ENCODE measurements at regions not wholly inside any gene's neighbourhood (a gene's known extent, or its start where the extent isn't known, plus 50 kb on each side); places are given as distances from the start of the nearest gene placed in this dataset.
"Not testable (repeated sequence)": the region's sequence is repeated elsewhere in the genome, so short reads cannot be mapped to it uniquely, and the experiment has no call there.

DNA sequence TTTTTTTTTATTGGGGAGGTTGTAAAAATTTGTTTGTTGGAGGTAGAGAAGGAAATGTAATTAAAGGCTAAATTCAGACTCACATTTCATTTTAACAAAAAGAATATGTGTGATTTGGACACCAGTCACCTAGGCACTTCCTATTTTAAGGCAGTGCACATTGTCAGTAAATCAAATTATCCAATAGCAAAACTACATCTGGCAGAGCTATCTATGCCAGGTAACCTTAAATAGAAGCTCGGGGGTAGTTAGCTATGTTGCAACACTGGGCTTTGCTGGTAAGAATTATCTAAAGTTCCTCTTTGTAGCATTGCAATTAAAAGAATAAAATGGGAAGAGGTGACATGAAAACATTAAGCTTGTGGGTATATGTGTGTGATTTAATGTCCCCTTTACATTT lies 1064.4 kb upstream of the ZEB2 start:
- no peak for DNase-seq

DNA sequence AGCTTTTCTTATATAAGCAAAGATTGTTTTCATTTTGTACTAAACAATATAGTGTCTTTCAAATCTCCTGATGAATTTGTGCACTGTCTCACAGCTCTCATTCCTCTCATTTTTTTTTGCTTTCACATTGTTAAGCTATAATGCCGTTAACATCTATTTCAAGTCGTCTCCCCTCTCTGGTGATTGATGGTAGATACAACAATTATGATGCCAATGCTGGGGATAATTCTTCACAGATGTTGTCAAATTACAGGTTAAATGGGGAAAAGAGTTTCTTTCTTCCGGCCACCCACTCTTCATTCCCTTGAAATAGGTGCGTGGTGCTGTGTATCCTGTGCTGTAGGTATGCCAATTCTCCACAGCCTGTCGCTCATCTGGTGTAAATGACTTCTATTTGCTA lies 1053.7 kb upstream of the ZEB2 start:
- DNase-seq = no peak

DNA sequence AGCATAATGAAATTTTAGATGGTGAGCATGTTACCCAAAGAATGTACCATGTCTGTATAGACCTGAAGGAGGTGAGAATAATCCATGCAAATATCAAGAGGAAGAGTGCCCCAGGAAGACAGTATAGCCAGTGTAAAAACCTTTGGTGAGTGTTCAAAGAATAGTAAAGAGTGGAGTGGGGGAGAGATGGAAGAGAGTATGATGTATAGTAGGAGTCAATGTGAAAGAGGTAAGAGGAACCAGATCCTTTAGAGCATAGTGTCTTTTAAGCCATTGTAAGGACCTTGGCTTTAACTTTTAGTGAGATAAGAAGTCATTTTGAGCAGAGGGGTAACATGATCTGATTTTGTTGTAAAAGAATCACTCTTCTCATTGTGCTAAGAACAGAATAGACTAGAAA lies 1052.3 kb upstream of the ZEB2 start:
- no peak for DNase-seq

DNA sequence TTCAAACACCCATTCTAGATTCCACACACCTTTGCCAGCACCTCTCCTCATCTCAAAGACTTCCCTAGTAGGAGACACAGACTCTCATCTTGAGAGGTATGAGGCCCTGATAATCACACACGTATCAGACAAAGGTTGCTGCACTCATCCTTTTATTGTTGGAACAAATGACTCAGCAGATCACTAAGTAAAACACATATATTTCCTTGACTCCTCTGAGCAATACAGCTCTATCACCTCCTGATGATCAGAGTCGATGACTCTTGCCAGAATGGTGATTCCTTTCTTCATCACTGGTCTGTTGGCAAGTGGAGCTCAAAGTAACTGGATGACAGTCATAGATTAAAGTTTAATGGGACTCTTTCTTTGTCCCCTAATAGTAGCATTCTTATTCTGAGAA lies 1049.2 kb upstream of the ZEB2 start:
- DNase-seq = no peak

DNA sequence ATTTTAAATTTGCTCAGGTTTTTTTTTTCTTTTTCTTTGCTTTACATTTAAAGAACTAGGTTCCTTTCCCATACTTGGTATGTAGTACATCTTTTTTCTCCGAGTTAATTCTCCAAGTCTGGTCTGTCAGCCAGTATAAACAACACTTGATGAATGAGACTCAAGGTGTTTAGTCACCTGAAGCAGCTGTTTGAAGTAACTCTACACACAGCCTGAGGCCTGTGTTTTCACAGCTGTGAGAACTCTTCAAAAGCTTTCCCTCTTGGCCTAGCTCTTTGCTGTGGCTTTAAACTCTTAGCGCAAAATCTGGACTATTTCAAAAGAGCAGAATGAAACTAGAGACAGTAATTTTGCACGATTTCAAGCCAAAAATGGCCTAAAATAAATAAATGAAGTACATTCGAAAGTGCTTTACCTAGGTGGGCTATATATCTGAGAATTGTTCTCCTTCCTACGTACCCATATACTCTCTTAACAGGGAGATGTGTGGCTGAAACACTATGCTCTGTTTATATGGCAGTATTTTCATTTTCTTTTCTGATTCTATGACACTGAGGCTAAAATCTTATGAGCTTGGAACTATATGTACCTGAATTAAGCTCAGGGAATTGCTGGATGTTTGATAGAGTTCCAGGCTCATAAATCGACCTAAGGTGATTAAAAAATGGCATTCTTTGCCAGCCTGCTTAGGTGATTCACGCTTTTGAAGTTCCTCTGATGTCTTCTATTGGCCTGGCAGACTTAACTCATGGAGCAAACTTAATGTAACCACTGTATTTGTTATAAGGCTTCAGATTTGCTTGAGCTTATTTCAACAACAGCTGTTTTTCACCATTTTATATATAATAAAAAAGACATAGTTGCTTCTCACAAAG lies 1044.1 kb upstream of the ZEB2 start:
- DNase-seq = no peak

DNA sequence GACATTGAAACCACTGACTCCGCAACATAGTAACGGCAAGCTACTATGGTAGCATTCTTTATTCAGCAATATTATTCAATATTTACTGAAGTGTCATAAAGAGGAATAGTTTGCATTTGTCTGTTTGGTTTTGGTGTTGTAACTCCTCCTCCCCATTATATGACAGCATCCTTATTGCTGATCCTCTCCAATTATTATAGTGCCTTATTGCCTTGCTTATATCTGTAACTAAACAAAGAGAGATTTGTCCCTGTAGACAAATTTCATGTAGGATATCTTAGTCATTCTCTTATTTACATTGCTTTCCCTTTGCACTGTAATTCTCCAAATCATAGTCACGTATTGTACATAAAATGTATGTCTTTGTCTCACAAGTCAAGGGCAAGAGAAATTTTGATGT lies 1041.2 kb upstream of the ZEB2 start:
- no peak for DNase-seq

DNA sequence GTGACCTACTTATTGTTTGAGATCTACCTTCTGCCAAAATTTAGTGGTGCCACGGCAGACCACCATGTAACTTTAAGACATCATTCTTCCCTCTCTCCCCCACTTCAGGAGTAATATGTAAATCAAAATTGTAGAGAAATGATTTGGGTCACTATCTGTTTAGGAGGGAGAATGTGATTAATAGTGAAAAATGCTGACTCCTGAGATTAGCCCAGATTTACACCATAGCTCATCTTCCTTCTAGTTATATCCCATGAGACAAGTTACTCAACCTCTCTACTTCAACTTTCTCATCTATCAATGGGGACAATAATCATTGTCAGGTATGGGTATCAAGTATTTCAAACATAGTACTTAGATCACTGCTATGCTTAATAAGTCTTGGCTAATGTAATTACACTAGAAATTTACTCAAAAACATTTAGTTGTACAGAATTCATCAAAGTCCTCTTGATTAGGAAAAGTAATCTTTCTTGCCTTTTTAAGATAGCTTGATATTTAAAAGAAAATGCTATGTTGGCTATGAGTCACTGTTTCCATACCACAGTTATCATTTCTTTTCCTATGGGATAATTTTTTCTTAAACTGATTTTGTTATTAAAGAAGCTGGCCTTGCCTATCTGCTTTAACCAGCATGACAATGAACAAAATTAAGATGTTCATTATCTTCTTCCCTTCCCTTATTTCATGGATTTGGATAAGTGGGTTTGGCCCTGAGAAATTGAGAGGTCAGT lies 1038.9 kb upstream of the ZEB2 start:
- DNase-seq = no peak

DNA sequence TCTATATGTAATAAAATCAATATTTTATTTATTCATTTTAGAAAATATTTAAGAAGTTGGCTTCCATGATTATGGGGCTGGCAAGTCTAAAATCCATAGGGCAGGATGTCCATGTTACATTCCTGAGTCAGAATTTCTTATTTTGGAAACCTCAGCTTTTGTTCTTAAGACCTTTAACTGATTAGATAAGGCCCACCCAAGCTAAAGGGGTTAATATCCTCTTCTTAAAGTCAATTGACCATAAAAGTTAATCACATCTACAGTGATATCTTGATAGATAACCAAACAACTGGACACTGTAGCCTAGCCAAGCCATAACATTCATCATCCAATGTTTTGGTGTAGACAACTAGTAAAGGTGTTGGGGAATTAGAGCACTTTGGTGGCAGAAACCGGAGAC lies 1035.4 kb upstream of the ZEB2 start:
- no peak for DNase-seq

DNA sequence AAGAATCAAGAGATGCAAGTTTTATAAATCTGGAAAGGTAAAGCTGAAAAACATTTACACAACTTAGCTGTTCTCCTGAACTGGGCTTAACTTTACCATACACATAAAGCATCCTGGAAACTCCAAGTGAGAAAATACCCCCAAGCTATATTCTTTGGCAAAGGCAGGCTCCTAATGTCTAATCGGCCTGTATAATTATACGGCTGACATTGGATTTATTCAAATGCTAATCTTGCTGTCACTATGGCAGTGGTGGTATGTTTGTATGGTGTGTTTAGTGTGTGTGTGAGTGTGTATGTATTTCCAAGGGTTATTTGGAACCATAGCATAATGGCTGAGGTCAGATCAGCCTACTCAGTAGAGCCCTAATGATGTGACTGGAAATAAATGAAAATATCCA lies 1031.8 kb upstream of the ZEB2 start:
- DNase-seq = no peak

DNA sequence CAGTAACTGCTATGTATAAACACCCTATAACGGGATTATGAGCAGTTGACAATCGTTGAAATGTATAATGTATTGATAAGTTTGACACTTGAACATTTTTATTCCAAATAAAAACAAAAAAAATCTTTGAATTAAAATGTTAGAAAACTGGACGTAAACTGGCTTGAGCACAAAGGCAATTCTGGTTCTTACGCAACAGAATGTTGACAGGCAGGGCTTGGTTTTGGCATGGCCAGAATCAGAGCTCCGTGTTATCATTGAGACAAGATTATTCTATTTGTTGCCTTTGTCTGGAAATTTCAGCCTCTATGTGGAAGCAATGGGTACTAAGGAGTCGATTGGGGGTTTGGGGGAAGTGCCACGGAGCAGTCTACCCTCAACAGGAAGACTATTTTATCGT lies 1028.6 kb upstream of the ZEB2 start:
- no peak for DNase-seq

DNA sequence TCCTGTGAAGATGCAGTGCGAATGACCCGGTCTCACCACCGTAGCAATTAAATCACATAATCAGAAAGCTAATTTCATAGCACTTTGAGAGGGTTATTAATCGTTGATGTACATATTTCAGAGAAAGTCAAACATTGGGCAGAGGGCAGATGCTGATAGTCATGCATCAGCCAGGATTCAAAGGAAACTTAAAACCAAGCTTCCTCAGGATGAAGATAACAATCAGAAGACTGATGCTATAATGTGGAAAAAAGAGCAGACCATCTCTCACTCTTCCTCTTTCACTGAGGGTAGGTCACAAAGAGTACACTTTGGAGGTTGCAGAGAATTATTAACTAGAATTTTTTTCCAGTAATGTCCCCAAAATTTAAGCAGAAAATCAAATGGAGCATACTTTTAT lies 1027.7 kb upstream of the ZEB2 start:
- no peak for DNase-seq

DNA sequence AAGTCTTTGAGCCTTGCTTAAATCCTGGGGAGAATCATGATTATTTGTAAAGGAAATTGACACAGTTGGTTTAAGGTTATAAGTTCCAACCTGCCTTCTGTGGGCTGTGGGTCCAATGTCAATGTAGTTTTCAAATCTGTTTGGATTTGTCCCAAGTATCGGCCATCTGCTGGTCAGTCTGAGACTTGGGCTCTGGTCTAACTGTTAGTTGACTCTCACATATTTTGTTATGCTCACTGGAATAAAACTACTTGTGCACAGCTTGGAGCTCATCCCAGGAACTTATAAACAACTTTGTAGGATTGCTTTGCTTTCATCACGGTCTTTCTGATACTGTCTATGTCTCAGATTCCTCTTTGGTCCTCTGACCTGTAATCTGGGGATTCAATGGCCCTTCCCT lies 1026.2 kb upstream of the ZEB2 start:
- DNase-seq = no peak

DNA sequence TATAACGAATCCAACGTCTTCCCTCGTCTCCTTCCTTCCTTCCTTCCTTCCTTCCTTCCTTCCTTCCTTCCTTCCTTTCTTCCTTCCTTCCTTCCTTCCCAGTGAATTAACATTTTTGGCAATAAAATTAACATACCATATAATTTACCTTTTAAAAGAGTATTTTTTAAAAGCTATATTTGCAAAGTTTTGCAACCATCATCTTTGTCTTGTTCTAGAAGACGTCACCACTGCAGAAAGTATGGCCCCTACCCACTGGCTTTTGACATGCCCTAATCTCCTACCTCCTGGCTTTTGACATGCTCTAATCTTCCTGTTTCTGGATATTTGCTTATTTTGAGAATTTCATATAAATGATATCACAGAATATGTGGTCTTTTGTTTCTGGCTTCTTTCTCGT lies 1023.9 kb upstream of the ZEB2 start:
- no peak for DNase-seq

DNA sequence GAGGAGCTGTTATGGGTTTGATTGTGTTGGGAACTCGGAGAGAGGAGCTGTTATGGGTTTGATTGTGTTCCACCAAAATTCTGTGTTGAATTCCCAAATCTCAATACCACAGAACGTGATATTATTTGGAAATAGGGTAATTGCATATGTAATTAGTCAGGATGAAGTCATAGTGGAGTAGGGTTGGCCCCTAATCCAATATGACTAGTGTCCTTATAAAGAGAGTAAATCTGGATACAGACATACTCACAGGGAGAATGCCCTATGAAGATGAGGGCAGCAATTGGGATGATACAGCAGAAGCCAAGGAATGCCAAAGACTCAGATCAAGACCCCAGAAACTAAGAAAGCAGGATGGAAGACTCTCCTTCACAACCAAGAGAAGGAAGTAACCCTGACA lies 1023.2 kb upstream of the ZEB2 start:
- no peak for DNase-seq

DNA sequence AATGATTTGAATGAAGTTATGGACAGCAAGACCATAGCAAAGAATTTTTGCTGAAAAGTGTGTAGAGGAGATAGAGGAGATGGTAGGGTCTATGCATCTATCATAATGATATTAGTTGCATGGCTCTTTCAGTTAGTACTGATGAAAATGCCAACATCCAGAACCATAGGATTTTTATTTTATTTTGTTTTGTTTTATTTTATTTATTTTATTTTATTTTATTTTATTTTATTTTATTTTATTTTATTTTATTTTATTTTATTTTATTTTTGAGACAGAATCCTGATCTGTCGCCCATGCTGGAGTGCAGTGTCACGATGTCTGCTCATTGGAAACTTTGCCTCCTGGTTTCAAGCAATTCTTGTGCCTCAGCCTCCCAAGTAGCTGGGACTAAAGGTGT lies 1021.1 kb upstream of the ZEB2 start:
- no peak for DNase-seq

DNA sequence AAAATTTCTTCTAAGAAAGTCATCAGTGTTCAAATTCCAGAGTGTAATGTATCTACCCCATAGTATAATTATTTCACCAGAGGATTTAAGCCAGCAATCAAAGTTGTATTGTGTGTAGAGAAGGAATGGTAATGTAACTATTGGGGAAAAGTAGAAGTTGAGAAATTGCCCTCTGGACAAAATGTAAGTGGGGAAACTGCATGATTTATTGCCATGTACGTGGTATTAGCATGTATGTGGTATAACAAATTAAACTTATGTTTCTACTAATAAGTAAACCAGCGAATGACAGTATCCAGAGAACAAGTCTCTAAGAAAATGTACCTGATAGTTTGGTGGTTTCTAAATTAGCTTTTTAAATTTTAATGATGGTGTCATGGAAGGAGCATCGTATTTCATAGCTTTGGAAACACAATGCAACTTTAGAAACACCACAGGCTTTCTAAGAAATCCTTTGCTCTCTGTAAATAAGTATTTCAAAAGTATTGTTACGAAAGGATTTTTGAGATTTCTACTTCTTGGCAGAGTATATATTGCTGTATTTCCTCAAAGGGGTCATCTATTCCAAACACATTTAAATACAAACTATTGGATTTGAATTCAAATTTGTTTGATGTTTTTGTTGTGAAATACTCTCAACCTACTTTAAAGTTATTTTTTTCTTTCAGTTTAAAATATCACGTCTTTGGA lies 1018.9 kb upstream of the ZEB2 start:
- DNase-seq = no peak

DNA sequence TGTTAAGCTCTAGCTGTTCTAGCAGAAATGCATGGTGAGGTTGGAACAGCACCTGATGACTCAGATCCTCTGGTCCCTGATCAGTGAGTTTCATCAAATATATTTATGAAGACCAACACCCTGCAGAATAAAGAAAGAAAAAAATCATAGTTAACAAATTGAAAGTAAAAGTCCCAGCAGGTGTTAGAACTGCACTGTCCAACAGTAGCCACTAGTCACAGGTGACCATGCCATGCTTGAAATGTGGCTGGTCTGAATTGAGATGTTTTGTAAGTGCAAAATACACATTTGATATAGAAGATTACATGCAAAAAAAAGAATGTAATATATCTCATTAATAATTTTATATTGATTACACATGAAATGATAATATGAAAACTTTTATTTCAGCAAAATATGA lies 1010.7 kb upstream of the ZEB2 start:
- DNase-seq = no peak

DNA sequence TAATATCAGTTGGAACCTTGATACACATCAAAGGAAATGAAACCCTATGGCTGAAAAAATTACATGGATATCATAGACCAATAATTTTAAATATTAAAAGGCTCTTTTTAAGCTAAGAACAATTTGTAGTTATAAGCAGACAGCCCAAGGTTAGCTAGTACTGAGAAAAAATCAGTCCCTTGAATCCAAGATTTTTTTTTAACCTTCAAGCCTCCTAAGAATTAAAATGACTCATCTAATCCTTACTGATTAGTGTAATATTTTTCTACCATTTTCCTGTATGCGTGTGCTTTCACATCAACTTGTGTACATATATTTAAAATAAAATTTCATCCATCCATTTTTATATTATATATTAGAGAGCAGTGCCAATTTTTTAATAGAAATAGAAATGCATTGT lies 1004.9 kb upstream of the ZEB2 start:
- DNase-seq = no peak

DNA sequence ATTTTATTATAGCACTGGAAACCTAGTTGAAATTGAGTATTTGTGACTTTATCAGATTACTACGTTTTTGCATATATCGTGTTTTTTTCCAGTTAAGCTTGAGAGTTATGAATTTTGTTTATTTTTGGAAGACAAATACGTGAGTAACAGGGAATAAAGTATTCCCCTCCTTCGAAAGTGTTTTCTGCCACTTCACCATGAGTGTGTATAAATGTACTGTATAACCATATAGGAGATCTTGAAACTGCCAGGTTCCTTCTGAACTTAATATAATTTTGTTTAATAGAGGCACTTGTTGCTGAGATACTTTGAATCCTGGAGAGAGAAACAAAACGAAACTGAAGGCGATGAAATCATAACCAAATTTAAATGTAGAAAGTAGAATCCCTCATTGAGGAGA lies 1004.4 kb upstream of the ZEB2 start:
- no peak for DNase-seq

DNA sequence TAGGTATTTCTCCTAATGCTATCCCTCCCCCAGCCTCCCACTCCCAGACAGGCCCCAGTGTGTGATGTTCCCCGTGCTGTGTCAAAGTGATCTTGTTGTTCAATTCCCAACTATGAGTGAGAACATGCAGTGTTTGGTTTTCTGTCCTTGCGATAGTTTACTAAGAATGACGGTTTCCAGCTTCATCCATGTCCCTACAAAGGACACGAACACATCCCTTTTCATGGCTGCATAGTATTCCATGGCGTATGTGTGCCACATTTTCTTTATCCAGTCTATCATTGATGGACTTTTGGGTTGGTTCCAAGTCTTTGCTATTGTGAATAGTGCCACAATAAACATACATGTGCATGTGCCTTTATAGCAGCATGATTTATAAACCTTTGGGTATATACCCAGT lies 999.3 kb upstream of the ZEB2 start:
- DNase-seq = not testable (repeated sequence)

DNA sequence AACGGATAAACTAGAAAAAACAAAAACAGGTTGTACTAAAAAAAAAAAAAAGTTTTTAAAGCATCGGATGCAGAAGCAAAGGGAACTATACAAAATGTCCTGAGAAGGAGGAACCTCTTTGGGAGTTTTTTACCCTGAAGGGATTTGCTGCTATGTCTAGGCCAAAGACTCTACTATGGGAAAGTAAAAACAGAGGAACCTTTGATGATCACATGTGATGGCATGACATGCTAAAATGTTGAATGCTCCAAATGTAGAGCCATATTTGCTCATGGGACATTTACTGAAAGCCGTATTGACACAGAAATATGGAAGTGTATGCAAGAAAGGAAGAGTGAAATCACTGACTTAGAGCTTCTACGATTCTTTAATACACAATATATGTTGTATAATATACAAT lies 992.0 kb upstream of the ZEB2 start:
- no peak for DNase-seq

DNA sequence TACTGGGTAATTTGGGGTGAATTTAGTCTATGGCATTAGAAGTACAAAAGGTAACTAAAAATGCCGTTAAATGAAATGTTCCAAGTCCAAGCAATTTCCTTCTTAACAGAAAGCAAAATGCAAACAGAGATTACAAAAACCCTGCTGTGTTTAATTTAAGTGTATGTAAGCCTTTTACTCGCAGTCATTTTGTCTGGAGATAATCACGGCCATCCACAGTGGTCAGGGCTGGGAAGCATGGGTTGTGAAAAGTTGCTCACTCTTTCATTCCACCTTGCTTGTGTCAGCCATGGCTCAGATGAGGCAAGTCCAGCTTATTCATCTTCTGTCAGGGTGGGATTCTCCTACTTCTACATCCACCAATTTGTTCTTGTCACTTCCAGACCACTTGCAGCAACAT lies 983.6 kb upstream of the ZEB2 start:
- DNase-seq = no peak

DNA sequence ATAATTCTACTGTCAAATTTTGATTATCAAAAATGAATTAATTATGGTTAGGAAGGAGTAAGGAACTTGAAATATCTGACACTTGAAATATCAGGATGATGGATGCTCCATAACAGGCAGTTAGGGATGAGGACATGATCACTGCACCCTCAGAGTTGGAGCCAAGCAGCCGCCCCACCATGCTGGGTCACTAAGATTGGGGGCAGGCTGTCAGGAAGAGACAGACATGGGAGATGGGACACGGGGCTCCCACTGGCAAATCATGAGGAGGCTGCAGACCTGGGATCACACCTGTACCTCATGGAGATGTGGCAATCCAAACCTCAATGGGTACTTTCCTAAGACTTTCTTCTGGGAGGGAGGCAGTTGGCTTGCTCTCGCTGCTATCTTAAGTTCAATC lies 982.0 kb upstream of the ZEB2 start:
- no peak for DNase-seq

DNA sequence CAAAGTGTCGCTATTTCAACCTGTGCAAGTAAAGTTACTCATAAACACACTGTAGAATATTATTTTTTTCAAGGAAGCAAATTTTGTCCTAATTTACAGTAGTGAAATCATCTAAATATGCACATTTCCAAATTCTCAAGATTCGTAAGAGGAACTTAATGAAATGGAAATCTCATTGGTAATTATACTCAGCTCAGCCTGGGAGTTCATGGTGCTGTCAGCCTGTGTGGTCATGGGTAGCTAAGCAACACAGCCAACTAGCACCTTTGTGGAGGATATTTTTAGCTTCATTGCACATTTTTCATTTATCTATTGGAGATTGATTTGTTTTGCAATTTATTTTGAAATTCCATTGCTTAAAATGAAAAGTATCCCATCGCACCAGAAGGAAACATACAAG lies 975.7 kb upstream of the ZEB2 start:
- no peak for DNase-seq

Data from activated naive CD4-positive, alpha-beta T cell (primary cell).